ENCODE measurements at regions not wholly inside any gene's neighbourhood (a gene's known extent, or its start where the extent isn't known, plus 50 kb on each side); places are given as distances from the start of the nearest gene placed in this dataset.

- no peaks in the 10 kb centered on the region for H3K27me3 Mint-ChIP-seq
- Histone ChIP-seq H3K36me3 (replicated peaks in 1 of 2; ENCODE audit: control extremely low read depth in 1 of 2, control insufficient read depth in 1 of 2, extremely low read depth in 1 of 2, insufficient read depth in 2 of 2, low read length in 1 of 2) (no peaks in the 10 kb centered on the region), H3K4me1 (ENCODE audit: control insufficient read depth in 2 of 2, insufficient read depth in 2 of 2, low read length in 2 of 2) (peaks cover 0 to 3% of the 10 kb centered on the region in 2 donors), H4K20me1 (ENCODE audit: control insufficient read depth, insufficient read depth, low read length, poor library complexity, severe bottlenecking) (no peaks in the 10 kb centered on the region), H3K4me3 (ENCODE audit: control extremely low read depth in 1 of 5, extremely low read depth in 1 of 5, insufficient read depth in 1 of 5, low read depth in 2 of 5, low read length in 4 of 5) (no peak overlapping the region), H3K27me3 (replicated peaks in 1 of 4; ENCODE audit: control extremely low read depth in 1 of 4, control insufficient read depth in 3 of 4, insufficient read depth in 4 of 4, low read length in 3 of 4) (no peaks in the 10 kb centered on the region), H3K4me2 (replicated peaks; ENCODE audit: low read depth, low read length, poor library complexity, severe bottlenecking) (no peak overlapping the region), H2AFZ (ENCODE audit: insufficient read depth, low read depth, low read length, poor library complexity, severe bottlenecking) (no peak overlapping the region), H3K9me3 (ENCODE audit: control extremely low read depth in 1 of 3, control insufficient read depth in 2 of 3, insufficient read depth in 1 of 3, low read length in 2 of 3) (no peaks in the 10 kb centered on the region), H3K27ac (ENCODE audit: low read length in 2 of 2) (no peak overlapping the region), H3K9ac (ENCODE audit: low read length) (no peak overlapping the region), H3K79me2 (ENCODE audit: control insufficient read depth, insufficient read depth, low read length) (no peaks in the 10 kb centered on the region)
- H3K4me1 Mint-ChIP-seq, result peaks cover 7% of the 10 kb centered on the region
- no peaks in the 10 kb centered on the region for H3K9me3 Mint-ChIP-seq (ENCODE audit: insufficient read depth)
- WGBS (ENCODE audit: insufficient coverage), result no CpG with 5 or more reads among the region's 2 CpGs
- H3K4me3 Mint-ChIP-seq, result no peak overlapping the region
- intact Hi-C loops (cut with micrococcal nuclease), result no loop called here
- no peak overlapping the region for H3K27ac Mint-ChIP-seq
- POLR2A ChIA-PET, result no interaction called here
- DNase-seq, result no peak
- TF ChIP-seq CTCF (IDR thresholded peaks at IDR 0.05) (no peak), EZH2 (IDR thresholded peaks at IDR 0.05; ENCODE audit: borderline replicate concordance, insufficient read depth, low read depth, low read length, poor library complexity, severe bottlenecking) (no peak)
- CTCF ChIA-PET, result no interaction called here
- no peak for ATAC-seq (ENCODE audit: low read depth)
Observed at GRCh38 chr6:135105710-135106109, 51.1 kb upstream of the HBS1L start.

GRCh38 chr6:135105299-135105698, 50.7 kb upstream of the HBS1L start:
- no peak for ATAC-seq (ENCODE audit: low read depth)
- DNase-seq, result no peak
- no peak overlapping the region for H3K27ac ChIP-seq (ENCODE audit: low read length in 2 of 2)
- ChIA-PET CTCF (interaction anchor here (1.0 kb wide), 1 partner anchor 39 kb away, joined by 4 read pairs; no protein-coding TSS in a partner anchor), POLR2A (no interaction called here)
- H3K27me3 Mint-ChIP-seq, result no peaks in the 10 kb centered on the region
- no peak overlapping the region for H2AFZ ChIP-seq (ENCODE audit: insufficient read depth, low read depth, low read length, poor library complexity, severe bottlenecking)
- H3K9me3 Mint-ChIP-seq (ENCODE audit: insufficient read depth), result no peaks in the 10 kb centered on the region
- no peak overlapping the region for H3K27ac Mint-ChIP-seq
- H3K4me1 ChIP-seq (ENCODE audit: control insufficient read depth in 2 of 2, insufficient read depth in 2 of 2, low read length in 2 of 2), result peaks cover 0 to 3% of the 10 kb centered on the region in 2 donors
- H3K9ac ChIP-seq (ENCODE audit: low read length), result no peak overlapping the region
- TF ChIP-seq CTCF (IDR thresholded peaks at IDR 0.05) (no peak), EZH2 (IDR thresholded peaks at IDR 0.05; ENCODE audit: borderline replicate concordance, insufficient read depth, low read depth, low read length, poor library complexity, severe bottlenecking) (no peak)
- no peaks in the 10 kb centered on the region for H4K20me1 ChIP-seq (ENCODE audit: control insufficient read depth, insufficient read depth, low read length, poor library complexity, severe bottlenecking)
- intact Hi-C loops (cut with micrococcal nuclease), result no loop called here
- H3K4me3 Mint-ChIP-seq, result no peak overlapping the region
- 92% methylated on average over 2 of the region's 3 CpGs for WGBS (ENCODE audit: insufficient coverage)
- H3K79me2 ChIP-seq (ENCODE audit: control insufficient read depth, insufficient read depth, low read length), result no peaks in the 10 kb centered on the region
- peaks cover 7% of the 10 kb centered on the region for H3K4me1 Mint-ChIP-seq
- H3K36me3 ChIP-seq (replicated peaks in 1 of 2; ENCODE audit: control extremely low read depth in 1 of 2, control insufficient read depth in 1 of 2, extremely low read depth in 1 of 2, insufficient read depth in 2 of 2, low read length in 1 of 2), result no peaks in the 10 kb centered on the region
- no peaks in the 10 kb centered on the region for H3K9me3 ChIP-seq (ENCODE audit: control extremely low read depth in 1 of 3, control insufficient read depth in 2 of 3, insufficient read depth in 1 of 3, low read length in 2 of 3)
- no peak overlapping the region for H3K4me2 ChIP-seq (replicated peaks; ENCODE audit: low read depth, low read length, poor library complexity, severe bottlenecking)
- H3K4me3 ChIP-seq (ENCODE audit: control extremely low read depth in 1 of 5, extremely low read depth in 1 of 5, insufficient read depth in 1 of 5, low read depth in 2 of 5, low read length in 4 of 5), result no peak overlapping the region
- no peaks in the 10 kb centered on the region for H3K27me3 ChIP-seq (replicated peaks in 1 of 4; ENCODE audit: control extremely low read depth in 1 of 4, control insufficient read depth in 3 of 4, insufficient read depth in 4 of 4, low read length in 3 of 4)

Data from B cell (primary cell).